Suppressor macrophage treated with lipopolysaccharide for 1 hour (primary cell): ENCODE measurements at regions not wholly inside any gene's neighbourhood (a gene's known extent, or its start where the extent isn't known, plus 50 kb on each side); places are given as distances from the start of the nearest gene placed in this dataset.

ENCODE experiments used
- DNase-seq, 3 donors: peaks; one replicate each; pipeline ENCODE4 v3.0.0-alpha.2; 2020 to 2022

- DNase-seq: no peak
Measured at GRCh38 chr7:112395411-112395810, 54.8 kb upstream of the IFRD1 start.

- no peak for DNase-seq
Measured at GRCh38 chr7:112395893-112396292, 54.4 kb upstream of the IFRD1 start.

DNA sequence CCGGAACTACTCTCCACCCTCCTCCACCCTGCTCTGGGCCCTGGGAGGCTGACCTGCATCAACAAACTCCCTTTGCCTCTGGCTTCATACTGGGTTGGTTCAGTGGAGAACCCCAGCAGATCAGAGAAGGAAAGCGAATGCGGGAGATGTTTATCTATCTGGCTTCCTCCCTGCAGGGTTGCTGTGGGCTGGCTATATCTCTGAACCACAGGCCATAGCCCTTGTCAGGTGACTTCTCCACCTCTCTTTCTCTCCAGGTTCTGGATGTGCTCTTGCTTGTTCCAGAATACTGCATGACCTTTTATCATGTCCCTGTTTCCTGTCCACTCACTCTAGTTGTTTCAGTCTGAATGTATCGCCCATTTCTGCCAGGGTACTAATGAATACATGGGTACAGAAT lies 51.7 kb upstream of the IFRD1 start:
- no peak for DNase-seq

DNA sequence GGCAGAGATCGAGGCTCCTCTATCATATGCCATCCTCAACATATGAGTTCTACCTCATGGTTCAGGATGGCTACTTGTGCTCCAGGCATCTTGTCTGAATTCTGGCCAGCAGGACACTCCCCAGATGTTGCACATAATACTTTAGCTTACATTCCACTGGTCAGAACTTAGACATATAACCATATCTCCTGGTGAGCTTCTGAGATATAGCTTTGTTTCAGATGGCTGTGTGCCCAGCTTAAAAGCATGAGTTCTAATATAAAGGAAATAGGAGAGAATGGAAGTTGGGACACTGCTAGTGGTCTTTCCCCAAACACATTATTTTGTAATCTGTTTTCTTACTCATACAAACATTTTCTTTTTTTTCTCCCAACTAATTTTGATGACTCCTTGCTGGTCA lies 50.8 kb upstream of the IFRD1 start:
- DNase-seq: peak in 2 of 3 donors; percentile 32

DNA sequence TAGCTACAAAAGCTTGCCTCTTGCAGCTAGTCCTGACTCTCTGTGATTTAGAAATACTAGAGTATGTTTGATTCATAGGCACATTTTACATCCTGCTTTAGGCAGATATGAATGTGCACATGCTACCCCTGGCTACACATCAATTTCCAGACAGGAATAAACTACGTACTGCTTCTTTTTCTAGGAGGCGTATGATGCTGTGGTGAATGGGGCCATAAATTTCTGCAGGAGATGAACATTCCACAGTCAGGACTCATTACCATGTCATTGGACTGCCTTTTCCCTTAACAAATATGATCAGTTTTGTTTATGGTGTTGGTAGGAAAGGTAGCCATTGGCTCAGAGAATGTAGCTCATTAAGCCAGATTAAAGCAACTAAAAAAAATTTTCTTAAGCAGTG lies 50.1 kb upstream of the IFRD1 start:
- DNase-seq: no peak
